ENCODE measurements at regions not wholly inside any gene's neighbourhood (a gene's known extent, or its start where the extent isn't known, plus 50 kb on each side); places are given as distances from the start of the nearest gene placed in this dataset.

DNA sequence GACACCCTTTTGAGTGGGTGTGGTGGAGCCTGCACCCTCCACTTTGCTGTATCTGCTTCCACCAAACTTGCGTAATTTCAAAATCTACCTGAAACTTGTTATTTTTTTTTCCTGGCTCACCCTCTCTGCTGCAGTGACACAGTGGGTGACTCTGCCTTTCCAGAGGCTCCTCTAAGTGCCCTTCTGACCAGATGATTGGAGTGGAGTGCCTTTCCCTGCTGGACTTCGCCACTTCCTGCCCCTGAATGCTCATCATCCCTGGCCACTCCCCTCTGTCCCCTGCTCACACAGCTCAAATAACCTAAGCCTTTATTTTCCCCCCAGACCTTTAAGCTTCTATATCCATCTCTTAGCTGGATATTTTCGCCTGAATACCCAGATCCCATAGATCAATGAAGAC, 777.5 kb upstream of the ID2 start:
- TF ChIP-seq, protein P1, sequence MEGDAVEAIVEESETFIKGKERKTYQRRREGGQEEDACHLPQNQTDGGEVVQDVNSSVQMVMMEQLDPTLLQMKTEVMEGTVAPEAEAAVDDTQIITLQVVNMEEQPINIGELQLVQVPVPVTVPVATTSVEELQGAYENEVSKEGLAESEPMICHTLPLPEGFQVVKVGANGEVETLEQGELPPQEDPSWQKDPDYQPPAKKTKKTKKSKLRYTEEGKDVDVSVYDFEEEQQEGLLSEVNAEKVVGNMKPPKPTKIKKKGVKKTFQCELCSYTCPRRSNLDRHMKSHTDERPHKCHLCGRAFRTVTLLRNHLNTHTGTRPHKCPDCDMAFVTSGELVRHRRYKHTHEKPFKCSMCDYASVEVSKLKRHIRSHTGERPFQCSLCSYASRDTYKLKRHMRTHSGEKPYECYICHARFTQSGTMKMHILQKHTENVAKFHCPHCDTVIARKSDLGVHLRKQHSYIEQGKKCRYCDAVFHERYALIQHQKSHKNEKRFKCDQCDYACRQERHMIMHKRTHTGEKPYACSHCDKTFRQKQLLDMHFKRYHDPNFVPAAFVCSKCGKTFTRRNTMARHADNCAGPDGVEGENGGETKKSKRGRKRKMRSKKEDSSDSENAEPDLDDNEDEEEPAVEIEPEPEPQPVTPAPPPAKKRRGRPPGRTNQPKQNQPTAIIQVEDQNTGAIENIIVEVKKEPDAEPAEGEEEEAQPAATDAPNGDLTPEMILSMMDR (IDR thresholded peaks at IDR 0.05; ENCODE audit: low read depth, low read length), result no peak
- H3K36me3 ChIP-seq, result no peaks in the 10 kb centered on the region
- no peaks in the 10 kb centered on the region for H3K27me3 ChIP-seq
- no peak overlapping the region for H3K27ac ChIP-seq
- H3K4me3 ChIP-seq, result no peak overlapping the region
- H3K4me1 ChIP-seq (ENCODE audit: low read depth), result no peaks in the 10 kb centered on the region
- no peaks in the 10 kb centered on the region for H3K9me3 ChIP-seq (ENCODE audit: low read depth)
- no peak for DNase-seq (ENCODE audit: low read depth in 1 of 2, low spot score in 1 of 2)

DNA sequence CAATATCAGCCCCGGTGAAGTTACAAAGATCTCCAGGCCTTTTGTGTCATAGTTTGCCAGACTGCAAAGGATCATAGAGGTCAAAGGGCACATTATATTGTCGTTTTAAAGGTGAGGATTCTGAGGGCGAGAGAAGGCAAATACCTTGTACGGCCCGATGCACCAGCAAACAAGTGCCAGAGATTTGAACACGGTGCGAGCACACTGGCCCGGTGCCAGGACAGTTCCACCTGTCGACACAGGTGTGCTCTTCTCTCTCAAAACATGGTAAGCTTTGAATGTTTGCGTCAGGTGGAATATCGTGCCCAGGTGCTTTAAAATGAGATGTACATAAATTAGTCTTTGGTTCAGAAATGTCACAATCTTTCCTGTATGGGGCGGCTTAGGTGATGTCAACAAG, 776.1 kb upstream of the ID2 start:
- Histone ChIP-seq H3K4me1 (ENCODE audit: low read depth) (no peaks in the 10 kb centered on the region), H3K9me3 (ENCODE audit: low read depth) (no peaks in the 10 kb centered on the region), H3K36me3 (no peaks in the 10 kb centered on the region), H3K27me3 (no peaks in the 10 kb centered on the region), H3K4me3 (no peak overlapping the region), H3K27ac (no peak overlapping the region)
- TF ChIP-seq, protein P1 (IDR thresholded peaks at IDR 0.05; ENCODE audit: low read depth, low read length), result no peak
- DNase-seq (ENCODE audit: low read depth in 1 of 2, low spot score in 1 of 2), result no peak

DNA sequence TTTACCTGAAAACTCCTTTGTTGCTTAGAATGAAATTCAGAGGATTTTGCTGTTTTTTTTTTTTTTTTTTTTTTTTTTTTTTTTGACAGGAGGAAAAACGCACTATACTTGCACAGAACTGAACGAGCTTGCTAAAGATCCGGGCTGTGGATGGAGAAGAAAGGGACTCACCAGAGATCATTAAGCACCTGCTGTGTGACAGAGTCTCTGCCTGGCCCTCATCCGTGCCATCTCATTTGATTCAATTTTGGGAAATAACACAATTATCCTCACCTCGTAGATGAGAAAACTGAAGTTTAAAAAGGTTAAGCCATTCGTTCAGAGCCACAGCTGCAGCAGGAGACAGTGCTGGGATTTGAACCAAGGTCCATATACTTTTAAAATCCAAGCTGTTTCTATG, 775.4 kb upstream of the ID2 start:
- DNase-seq (ENCODE audit: low read depth in 1 of 2, low spot score in 1 of 2), result no peak
- TF ChIP-seq, protein P1 (IDR thresholded peaks at IDR 0.05; ENCODE audit: low read depth, low read length), result no peak
- Histone ChIP-seq H3K27ac (no peak overlapping the region), H3K4me3 (no peak overlapping the region), H3K9me3 (ENCODE audit: low read depth) (no peaks in the 10 kb centered on the region), H3K27me3 (no peaks in the 10 kb centered on the region), H3K36me3 (no peaks in the 10 kb centered on the region), H3K4me1 (ENCODE audit: low read depth) (no peaks in the 10 kb centered on the region)

DNA sequence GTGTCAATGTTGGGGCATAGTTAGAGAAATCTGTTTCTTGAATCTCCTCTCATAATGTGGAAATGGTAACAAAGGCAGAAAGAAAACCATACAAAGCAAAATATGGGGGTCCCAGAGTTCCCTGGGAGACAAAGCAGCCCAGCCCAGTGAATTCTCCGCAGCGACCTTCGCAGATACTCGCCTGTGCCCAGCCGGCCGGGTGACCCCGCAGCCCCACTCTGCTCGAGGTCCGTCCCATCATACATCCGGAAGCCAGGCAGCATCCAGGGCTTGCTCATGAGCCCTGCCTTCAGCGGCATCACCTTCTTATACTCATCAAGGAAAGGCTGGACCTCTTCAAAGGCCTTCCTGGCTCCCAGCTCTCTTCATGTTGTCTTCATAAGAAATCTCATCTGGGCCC, 774.8 kb upstream of the ID2 start:
- Histone ChIP-seq H3K9me3 (ENCODE audit: low read depth) (no peaks in the 10 kb centered on the region), H3K27ac (no peak overlapping the region), H3K4me3 (no peak overlapping the region), H3K4me1 (ENCODE audit: low read depth) (no peaks in the 10 kb centered on the region), H3K36me3 (no peaks in the 10 kb centered on the region), H3K27me3 (no peaks in the 10 kb centered on the region)
- TF ChIP-seq, protein P1 (IDR thresholded peaks at IDR 0.05; ENCODE audit: low read depth, low read length), result no peak
- DNase-seq (ENCODE audit: low read depth in 1 of 2, low spot score in 1 of 2), result no peak

DNA sequence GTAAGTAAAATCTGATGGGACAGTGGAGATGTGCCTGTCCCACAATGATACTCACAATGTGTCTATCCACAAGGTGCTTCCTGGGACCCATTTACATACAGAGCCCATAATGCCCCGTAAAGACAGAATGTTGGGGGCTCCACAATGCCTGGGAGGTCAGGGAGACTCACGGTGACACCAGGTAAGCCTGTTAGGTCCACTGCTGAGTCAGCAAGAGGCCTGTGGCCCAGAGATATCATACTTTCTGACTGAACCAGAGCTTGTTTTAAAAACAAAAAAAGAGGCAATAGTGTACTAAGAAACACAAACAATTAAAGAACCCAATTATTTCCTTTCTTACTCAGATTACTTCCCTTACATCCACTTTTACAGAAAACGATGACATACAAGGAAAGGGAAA, 771.1 kb upstream of the ID2 start:
- Histone ChIP-seq H3K4me1 (ENCODE audit: low read depth) (no peaks in the 10 kb centered on the region), H3K9me3 (ENCODE audit: low read depth) (no peaks in the 10 kb centered on the region), H3K27ac (no peak overlapping the region), H3K27me3 (no peaks in the 10 kb centered on the region), H3K4me3 (no peak overlapping the region), H3K36me3 (no peaks in the 10 kb centered on the region)
- TF ChIP-seq, protein P1 (IDR thresholded peaks at IDR 0.05; ENCODE audit: low read depth, low read length), result no peak
- no peak for DNase-seq (ENCODE audit: low read depth in 1 of 2, low spot score in 1 of 2)

DNA sequence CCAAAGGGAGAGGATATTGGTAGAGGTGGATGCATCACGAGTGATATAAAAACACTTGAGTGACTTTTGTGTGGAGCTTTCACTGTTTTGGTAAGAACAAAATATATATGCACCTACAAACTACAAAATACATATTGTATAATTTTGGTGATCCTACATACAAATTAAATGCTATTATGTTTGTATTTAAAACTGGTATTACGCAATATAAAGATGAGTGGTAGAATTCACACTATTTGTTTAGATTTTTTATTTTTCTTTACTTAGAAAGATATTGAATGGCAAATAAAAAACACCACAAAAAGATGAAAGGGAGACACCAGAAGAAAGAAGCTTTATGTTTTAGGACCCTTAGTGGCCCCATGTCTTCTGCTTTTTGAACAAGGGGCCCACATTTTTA, 770.7 kb upstream of the ID2 start:
- H3K36me3 ChIP-seq, result no peaks in the 10 kb centered on the region
- no peak overlapping the region for H3K27ac ChIP-seq
- no peaks in the 10 kb centered on the region for H3K27me3 ChIP-seq
- TF ChIP-seq, protein P1 (IDR thresholded peaks at IDR 0.05; ENCODE audit: low read depth, low read length), result no peak
- H3K4me1 ChIP-seq (ENCODE audit: low read depth), result no peaks in the 10 kb centered on the region
- H3K9me3 ChIP-seq (ENCODE audit: low read depth), result no peaks in the 10 kb centered on the region
- no peak for DNase-seq (ENCODE audit: low read depth in 1 of 2, low spot score in 1 of 2)
- no peak overlapping the region for H3K4me3 ChIP-seq
